K562 (cell line): ENCODE measurements at regions not wholly inside any gene's neighbourhood (a gene's known extent, or its start where the extent isn't known, plus 50 kb on each side); places are given as distances from the start of the nearest gene placed in this dataset.

Experiments
- ATAC-seq: fragments of 200-7000 bp; cut with Tn5 transposase; 3 replicates; pipeline ENCODE4 v1.9.1; 2020; ENCODE audit warnings: moderate library complexity
- BruUV-seq: library from RNA; stranded (reverse); fragments of 400-500 nt; replicated peaks from 2 replicates; lab custom pipeline; 2021; lab: Mats Ljungman, UMichigan
- CTCF ChIA-PET: fragments of 300-600 bp; formaldehyde crosslinking; extraction: SDS; loops from one replicate; lab custom pipeline; 2021; ENCODE audit warnings: low intra/inter-chr PET ratio; lab: Yijun Ruan, JAX
- POLR2A ChIA-PET: fragments of 300-600, 350-650 bp; sonication (Branson Sonifier 250); formaldehyde crosslinking; extraction: SDS; loops from one replicate; lab custom pipeline; 2021; ENCODE audit warnings: antibody characterized with exemption, inconsistent platforms; lab: Yijun Ruan, JAX
- DNase-seq, 4 experiments: peaks; one replicate each; pipeline versions ENCODE4 v3.0.0 to v3.0.0-alpha.2; 2011 to 2018; ENCODE audit warnings: low spot score in 3 of 4, mixed read lengths in 3 of 4; ENCODE audit errors: extremely low read depth in 1 of 4
- FAIRE-seq: peaks from 2 replicates; lab custom pipeline; 2011; peaks lifted over from hg19 to GRCh38; lab: Jason Lieb, UNC
- H2AFZ ChIP-seq: 2 replicates; pipeline ENCODE4 v1.6.0; 2011; ENCODE audit warnings: low read depth, low read length, control low read depth, inconsistent platforms
- H3K27ac ChIP-seq: fragments of 200-600 bp; 3 replicates; pipeline ENCODE4 v1.8.0; 2011; ENCODE audit warnings: low read depth, mild to moderate bottlenecking, control low read depth, inconsistent platforms, low read length, moderate library complexity, mixed read lengths; ENCODE audit errors: extremely low read depth
- H3K27me3 ChIP-seq, 2 experiments: fragments of 300-600 bp in 1 of 2; 2 replicates in 1 of 2; 3 replicates in 1 of 2; pipeline versions ENCODE4 v1.6.0 to v1.8.0; 2011; ENCODE audit warnings: inconsistent platforms in 2 of 2, low read length in 2 of 2, mild to moderate bottlenecking in 1 of 2, mixed read lengths in 1 of 2, moderate library complexity in 1 of 2; ENCODE audit not compliant: control insufficient read depth in 2 of 2, insufficient read depth in 2 of 2
- H3K36me3 ChIP-seq: fragments of 300-600 bp; 3 replicates; pipeline ENCODE4 v1.8.0; 2011; ENCODE audit warnings: mild to moderate bottlenecking, low read length, inconsistent platforms; ENCODE audit not compliant: control insufficient read depth, insufficient read depth
- H3K4me1 ChIP-seq, 2 experiments: fragments of 200-600 bp in 1 of 2; replicated peaks in 1 of 2; 2 replicates in 1 of 2; 3 replicates in 1 of 2; pipeline versions ENCODE4 v1.5.1 to v1.8.0; 2011; ENCODE audit warnings: inconsistent platforms in 2 of 2, low read length in 2 of 2, mild to moderate bottlenecking in 1 of 2, mixed read lengths in 1 of 2, moderate library complexity in 1 of 2; ENCODE audit not compliant: control insufficient read depth in 2 of 2, insufficient read depth in 2 of 2
- H3K4me2 ChIP-seq: 2 replicates; pipeline ENCODE4 v1.6.1; 2011; ENCODE audit warnings: low read length, control low read depth, inconsistent platforms, mixed read lengths; ENCODE audit not compliant: insufficient read depth
- H3K4me3 ChIP-seq: fragments of 200-600 bp; sonication (generic), shearing (Covaris generic); 2 replicates; pipeline ENCODE4 v1.5.1; 2016; ENCODE audit warnings: control low read depth, inconsistent platforms
- H3K79me2 ChIP-seq: fragments of 200-600 bp; 3 replicates; pipeline ENCODE4 v1.8.0; 2011; ENCODE audit warnings: low read length, inconsistent platforms; ENCODE audit not compliant: control insufficient read depth, insufficient read depth
- H3K9ac ChIP-seq, 2 experiments: 2 replicates each; pipeline versions ENCODE4 v1.6.0 to v1.6.1; 2011; ENCODE audit warnings: low read depth in 2 of 2, low read length in 2 of 2, control low read depth in 1 of 2, inconsistent platforms in 1 of 2, mild to moderate bottlenecking in 1 of 2, mixed read lengths in 1 of 2; ENCODE audit not compliant: insufficient read depth in 1 of 2
- H3K9me1 ChIP-seq: one replicate; pipeline ENCODE4 v1.6.0; 2011; ENCODE audit warnings: inconsistent platforms, mild to moderate bottlenecking, low read length, moderate library complexity; ENCODE audit not compliant: control insufficient read depth, insufficient read depth
- H3K9me3 ChIP-seq: replicated peaks from 2 replicates; pipeline ENCODE4 v1.5.1; 2011; ENCODE audit warnings: low read depth, low read length, inconsistent platforms; ENCODE audit not compliant: control insufficient read depth, insufficient read depth
- H4K20me1 ChIP-seq: replicated peaks from 2 replicates; pipeline ENCODE4 v1.6.1; 2011; ENCODE audit warnings: low read length, inconsistent platforms, mixed read lengths; ENCODE audit not compliant: control insufficient read depth, insufficient read depth
- C11orf30 ChIP-seq: fragments of 450-650 bp; IDR thresholded peaks from 2 replicates; pipeline ENCODE4 v1.6.1; 2016; ENCODE audit warnings: low read depth, mild to moderate bottlenecking
- FOXA1 ChIP-seq: fragments of 450-650 bp; IDR thresholded peaks from 2 replicates; pipeline ENCODE4 v1.6.1; 2016; ENCODE audit warnings: mild to moderate bottlenecking, borderline replicate concordance
- KHSRP ChIP-seq: fragments of 450-650 bp; IDR thresholded peaks from 2 replicates; pipeline ENCODE4 v1.6.1; 2017
- MAFF ChIP-seq: IDR thresholded peaks from 2 replicates; pipeline ENCODE4 v1.6.1; 2012; ENCODE audit warnings: low read length, improper control_type of control experiment
- MAFG ChIP-seq: fragments of 450-650 bp; conservative IDR thresholded peaks from 2 replicates; pipeline ENCODE4 v1.6.1; 2016; ENCODE audit warnings: missing genetic modification characterization, missing compliant biosample characterization
- MAFK ChIP-seq: IDR thresholded peaks from 2 replicates; pipeline ENCODE4 v1.6.1; 2011; ENCODE audit warnings: low read length, improper control_type of control experiment
- NFXL1 ChIP-seq: fragments of 450-650 bp; formaldehyde crosslinking; IDR thresholded peaks from 2 replicates; pipeline ENCODE4 v1.4.0; 2021; ENCODE audit warnings: mild to moderate bottlenecking
- ZNF316 ChIP-seq: fragments of 450-650 bp; IDR thresholded peaks from 2 replicates; pipeline ENCODE4 v1.6.1; 2016
- ZNF408 ChIP-seq: fragments of 250-450 bp; sonication (Bioruptor Pico); IDR thresholded peaks from 2 replicates; pipeline ENCODE4 v1.4.0; 2020; ENCODE audit warnings: low read depth, mild to moderate bottlenecking, moderate library complexity
- ZNF436 ChIP-seq: fragments of 250-450, 450-650 bp; sonication (Bioruptor Pico); formaldehyde crosslinking; IDR thresholded peaks from 2 replicates; pipeline ENCODE4 v1.7.0; 2020; ENCODE audit warnings: mild to moderate bottlenecking
- WGBS: fragments of 100-300 bp; shearing (Covaris generic); methylation state at CpG from one replicate; pipeline ENCODE4 v1.1.6; 2016; ENCODE audit warnings: low coverage, mixed read lengths; ENCODE audit not compliant: insufficient coverage; ENCODE audit errors: missing lambda C conversion rate; 5-methylcytosine and 5-hydroxymethylcytosine counted together
- in situ Hi-C: fragments of 300-500 bp; cut with MboI; formaldehyde crosslinking; loops from 4 replicates; pipeline ENCODE4 v1.15.0; 2018; ENCODE audit warnings: inconsistent platforms, mixed read lengths
- intact Hi-C: fragments of 100-400 bp; cut with micrococcal nuclease; formaldehyde crosslinking; loops from 2 replicates; pipeline ENCODE4 v1.14.2; 2022
- TF ChIP-seq, protein P1 (sequence below): fragments of 450-650 bp; IDR thresholded peaks from 2 replicates; pipeline ENCODE4 v1.6.1; 2016; ENCODE audit warnings: missing biosample characterization, missing genetic modification characterization
- TF ChIP-seq, protein P2 (sequence below): fragments of 450-650 bp; IDR thresholded peaks from 2 replicates; pipeline ENCODE4 v1.6.1; 2016; ENCODE audit warnings: mild to moderate bottlenecking, moderate library complexity

DNA sequence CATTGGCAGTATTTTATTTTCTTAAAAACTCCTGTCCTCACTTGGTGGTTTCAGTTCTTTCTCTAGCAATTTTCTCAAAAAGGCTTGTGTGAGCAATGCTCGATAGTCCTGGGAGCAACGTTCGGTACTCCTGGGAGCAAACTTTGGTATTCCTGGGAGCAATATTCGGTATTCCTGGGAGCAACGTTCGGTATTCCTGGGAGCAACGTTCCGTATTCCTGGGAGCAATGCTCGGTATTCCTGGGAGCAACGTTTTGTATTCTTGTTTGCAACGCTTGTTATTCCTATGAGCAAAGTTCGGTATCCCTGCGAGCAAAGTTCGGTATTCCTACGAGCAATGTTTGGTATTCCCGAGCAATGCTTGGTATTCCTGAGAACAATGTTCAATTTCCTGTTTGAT is 362.0 kb upstream of the ADARB2 start (continued):
- TF ChIP-seq, protein P1, sequence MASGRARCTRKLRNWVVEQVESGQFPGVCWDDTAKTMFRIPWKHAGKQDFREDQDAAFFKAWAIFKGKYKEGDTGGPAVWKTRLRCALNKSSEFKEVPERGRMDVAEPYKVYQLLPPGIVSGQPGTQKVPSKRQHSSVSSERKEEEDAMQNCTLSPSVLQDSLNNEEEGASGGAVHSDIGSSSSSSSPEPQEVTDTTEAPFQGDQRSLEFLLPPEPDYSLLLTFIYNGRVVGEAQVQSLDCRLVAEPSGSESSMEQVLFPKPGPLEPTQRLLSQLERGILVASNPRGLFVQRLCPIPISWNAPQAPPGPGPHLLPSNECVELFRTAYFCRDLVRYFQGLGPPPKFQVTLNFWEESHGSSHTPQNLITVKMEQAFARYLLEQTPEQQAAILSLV (tag), result no peak
- TF ChIP-seq ZNF408 (no peak), ZNF436 (CRISPR knock-in tag) (no peak)

DNA sequence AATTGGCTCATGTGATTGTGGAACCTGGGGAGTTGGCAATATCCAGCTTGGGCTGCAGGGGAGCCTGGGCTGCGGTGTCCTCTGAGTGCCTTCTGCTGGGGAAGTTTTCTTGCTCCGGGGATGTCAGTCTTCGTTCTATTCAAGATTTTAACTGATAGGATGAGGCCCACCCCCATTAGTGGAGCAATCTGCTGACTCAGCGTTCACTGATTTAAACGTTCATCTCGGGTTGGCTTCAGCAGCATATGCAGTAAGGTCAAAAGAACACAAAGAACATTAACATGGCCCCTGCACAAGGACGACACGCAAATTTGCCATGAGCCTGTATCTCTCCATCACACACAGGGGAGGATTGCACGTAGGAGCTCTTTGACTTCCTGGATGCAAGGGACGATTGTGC is 360.6 kb upstream of the ADARB2 start:
- no peak overlapping the region for H3K4me2 ChIP-seq
- H3K79me2 ChIP-seq, result no peaks in the 10 kb centered on the region
- POLR2A ChIA-PET, result no interaction called here
- no peaks in the 10 kb centered on the region for H3K27me3 ChIP-seq
- H3K9ac ChIP-seq, result no peak overlapping the region
- H3K36me3 ChIP-seq, result no peaks in the 10 kb centered on the region
- in situ Hi-C loops, result no loop called here
- H2AFZ ChIP-seq, result no peak overlapping the region
- FAIRE-seq (no peak), ATAC-seq (no peak), DNase-seq (no peak)
- no peak overlapping the region for H3K4me3 ChIP-seq
- no peak overlapping the region for H3K27ac ChIP-seq
- intact Hi-C loops, result no loop called here
- no peaks in the 10 kb centered on the region for H4K20me1 ChIP-seq
- H3K9me3 ChIP-seq, result no peaks in the 10 kb centered on the region; the same call in 1 of the 2 replicates
- H3K4me1 ChIP-seq, result no peaks in the 10 kb centered on the region
- H3K9me1 ChIP-seq, result no peaks in the 10 kb centered on the region
- TF ChIP-seq MAFK (peak; percentile 94), FOXA1 (no peak), MAFG (tag) (peak; percentile 70), KHSRP (no peak), C11orf30 (peak; percentile 74), MAFF (peak; percentile 87), ZNF316 (peak; percentile 80), NFXL1 (no peak)
- TF ChIP-seq, protein P2, sequence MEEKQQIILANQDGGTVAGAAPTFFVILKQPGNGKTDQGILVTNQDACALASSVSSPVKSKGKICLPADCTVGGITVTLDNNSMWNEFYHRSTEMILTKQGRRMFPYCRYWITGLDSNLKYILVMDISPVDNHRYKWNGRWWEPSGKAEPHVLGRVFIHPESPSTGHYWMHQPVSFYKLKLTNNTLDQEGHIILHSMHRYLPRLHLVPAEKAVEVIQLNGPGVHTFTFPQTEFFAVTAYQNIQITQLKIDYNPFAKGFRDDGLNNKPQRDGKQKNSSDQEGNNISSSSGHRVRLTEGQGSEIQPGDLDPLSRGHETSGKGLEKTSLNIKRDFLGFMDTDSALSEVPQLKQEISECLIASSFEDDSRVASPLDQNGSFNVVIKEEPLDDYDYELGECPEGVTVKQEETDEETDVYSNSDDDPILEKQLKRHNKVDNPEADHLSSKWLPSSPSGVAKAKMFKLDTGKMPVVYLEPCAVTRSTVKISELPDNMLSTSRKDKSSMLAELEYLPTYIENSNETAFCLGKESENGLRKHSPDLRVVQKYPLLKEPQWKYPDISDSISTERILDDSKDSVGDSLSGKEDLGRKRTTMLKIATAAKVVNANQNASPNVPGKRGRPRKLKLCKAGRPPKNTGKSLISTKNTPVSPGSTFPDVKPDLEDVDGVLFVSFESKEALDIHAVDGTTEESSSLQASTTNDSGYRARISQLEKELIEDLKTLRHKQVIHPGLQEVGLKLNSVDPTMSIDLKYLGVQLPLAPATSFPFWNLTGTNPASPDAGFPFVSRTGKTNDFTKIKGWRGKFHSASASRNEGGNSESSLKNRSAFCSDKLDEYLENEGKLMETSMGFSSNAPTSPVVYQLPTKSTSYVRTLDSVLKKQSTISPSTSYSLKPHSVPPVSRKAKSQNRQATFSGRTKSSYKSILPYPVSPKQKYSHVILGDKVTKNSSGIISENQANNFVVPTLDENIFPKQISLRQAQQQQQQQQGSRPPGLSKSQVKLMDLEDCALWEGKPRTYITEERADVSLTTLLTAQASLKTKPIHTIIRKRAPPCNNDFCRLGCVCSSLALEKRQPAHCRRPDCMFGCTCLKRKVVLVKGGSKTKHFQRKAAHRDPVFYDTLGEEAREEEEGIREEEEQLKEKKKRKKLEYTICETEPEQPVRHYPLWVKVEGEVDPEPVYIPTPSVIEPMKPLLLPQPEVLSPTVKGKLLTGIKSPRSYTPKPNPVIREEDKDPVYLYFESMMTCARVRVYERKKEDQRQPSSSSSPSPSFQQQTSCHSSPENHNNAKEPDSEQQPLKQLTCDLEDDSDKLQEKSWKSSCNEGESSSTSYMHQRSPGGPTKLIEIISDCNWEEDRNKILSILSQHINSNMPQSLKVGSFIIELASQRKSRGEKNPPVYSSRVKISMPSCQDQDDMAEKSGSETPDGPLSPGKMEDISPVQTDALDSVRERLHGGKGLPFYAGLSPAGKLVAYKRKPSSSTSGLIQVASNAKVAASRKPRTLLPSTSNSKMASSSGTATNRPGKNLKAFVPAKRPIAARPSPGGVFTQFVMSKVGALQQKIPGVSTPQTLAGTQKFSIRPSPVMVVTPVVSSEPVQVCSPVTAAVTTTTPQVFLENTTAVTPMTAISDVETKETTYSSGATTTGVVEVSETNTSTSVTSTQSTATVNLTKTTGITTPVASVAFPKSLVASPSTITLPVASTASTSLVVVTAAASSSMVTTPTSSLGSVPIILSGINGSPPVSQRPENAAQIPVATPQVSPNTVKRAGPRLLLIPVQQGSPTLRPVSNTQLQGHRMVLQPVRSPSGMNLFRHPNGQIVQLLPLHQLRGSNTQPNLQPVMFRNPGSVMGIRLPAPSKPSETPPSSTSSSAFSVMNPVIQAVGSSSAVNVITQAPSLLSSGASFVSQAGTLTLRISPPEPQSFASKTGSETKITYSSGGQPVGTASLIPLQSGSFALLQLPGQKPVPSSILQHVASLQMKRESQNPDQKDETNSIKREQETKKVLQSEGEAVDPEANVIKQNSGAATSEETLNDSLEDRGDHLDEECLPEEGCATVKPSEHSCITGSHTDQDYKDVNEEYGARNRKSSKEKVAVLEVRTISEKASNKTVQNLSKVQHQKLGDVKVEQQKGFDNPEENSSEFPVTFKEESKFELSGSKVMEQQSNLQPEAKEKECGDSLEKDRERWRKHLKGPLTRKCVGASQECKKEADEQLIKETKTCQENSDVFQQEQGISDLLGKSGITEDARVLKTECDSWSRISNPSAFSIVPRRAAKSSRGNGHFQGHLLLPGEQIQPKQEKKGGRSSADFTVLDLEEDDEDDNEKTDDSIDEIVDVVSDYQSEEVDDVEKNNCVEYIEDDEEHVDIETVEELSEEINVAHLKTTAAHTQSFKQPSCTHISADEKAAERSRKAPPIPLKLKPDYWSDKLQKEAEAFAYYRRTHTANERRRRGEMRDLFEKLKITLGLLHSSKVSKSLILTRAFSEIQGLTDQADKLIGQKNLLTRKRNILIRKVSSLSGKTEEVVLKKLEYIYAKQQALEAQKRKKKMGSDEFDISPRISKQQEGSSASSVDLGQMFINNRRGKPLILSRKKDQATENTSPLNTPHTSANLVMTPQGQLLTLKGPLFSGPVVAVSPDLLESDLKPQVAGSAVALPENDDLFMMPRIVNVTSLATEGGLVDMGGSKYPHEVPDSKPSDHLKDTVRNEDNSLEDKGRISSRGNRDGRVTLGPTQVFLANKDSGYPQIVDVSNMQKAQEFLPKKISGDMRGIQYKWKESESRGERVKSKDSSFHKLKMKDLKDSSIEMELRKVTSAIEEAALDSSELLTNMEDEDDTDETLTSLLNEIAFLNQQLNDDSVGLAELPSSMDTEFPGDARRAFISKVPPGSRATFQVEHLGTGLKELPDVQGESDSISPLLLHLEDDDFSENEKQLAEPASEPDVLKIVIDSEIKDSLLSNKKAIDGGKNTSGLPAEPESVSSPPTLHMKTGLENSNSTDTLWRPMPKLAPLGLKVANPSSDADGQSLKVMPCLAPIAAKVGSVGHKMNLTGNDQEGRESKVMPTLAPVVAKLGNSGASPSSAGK, result no peak
- 8% methylated on average over 10 of the region's 10 CpGs for WGBS
- BruUV-seq, result no TSS peak
- CTCF ChIA-PET, result no interaction called here
